ENCODE measurements at regions not wholly inside any gene's neighbourhood (a gene's known extent, or its start where the extent isn't known, plus 50 kb on each side); places are given as distances from the start of the nearest gene placed in this dataset.

DNA sequence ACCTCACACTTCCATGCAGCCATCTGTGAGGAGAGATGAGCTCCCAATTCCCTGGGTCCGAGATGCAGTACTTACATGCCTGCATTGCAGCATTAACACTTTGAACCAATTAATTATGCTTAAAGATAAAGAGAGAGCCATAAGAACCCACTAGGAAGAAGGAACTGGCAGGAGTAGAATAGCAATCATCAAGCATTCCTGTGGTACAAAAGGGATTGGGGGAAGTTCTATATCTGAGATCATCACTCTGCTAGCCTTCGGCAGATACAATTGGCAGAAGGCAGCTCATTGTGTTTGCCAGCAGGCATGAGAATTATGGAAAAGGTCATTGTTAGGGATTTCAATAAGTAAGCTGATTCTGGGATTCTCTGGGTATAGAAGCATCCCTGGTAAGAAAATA is 891.4 kb downstream of the NTRK3 start:
- TF ChIP-seq REST (IDR thresholded peaks at IDR 0.05; ENCODE audit: insufficient replicate concordance, low read depth): no peak
- TF ChIP-seq SPI1 (IDR thresholded peaks at IDR 0.05; ENCODE audit: borderline replicate concordance, low read depth): no peak
- no peak for TF ChIP-seq CTCF (IDR thresholded peaks at IDR 0.05; ENCODE audit: insufficient read depth, low read length)
- no peak for TF ChIP-seq POLR2AphosphoS5 (IDR thresholded peaks at IDR 0.05; ENCODE audit: low read depth)

Measured in HL-60 (cell line).